ENCODE measurements at regions not wholly inside any gene's neighbourhood (a gene's known extent, or its start where the extent isn't known, plus 50 kb on each side); places are given as distances from the start of the nearest gene placed in this dataset.

GRCh38 chr22:48314073-48314472, 1513.6 kb downstream of the BRD1 start:
- TF ChIP-seq GATA2 (IDR thresholded peaks at IDR 0.05; ENCODE audit: low read depth, low read length) (no peak), GATA3 (IDR thresholded peaks at IDR 0.05; ENCODE audit: low read depth, low read length) (no peak)
